DMS153 treated with DMSO at 0.1 percent for 48 hours (cell line): ENCODE measurements at regions not wholly inside any gene's neighbourhood (a gene's known extent, or its start where the extent isn't known, plus 50 kb on each side); places are given as distances from the start of the nearest gene placed in this dataset.
"Not testable (repeated sequence)": the region's sequence is repeated elsewhere in the genome, so short reads cannot be mapped to it uniquely, and the experiment has no call there.

ENCODE experiments used
- DNase-seq: peaks from one replicate; lab custom pipeline; 2025; ENCODE audit not compliant: unreplicated experiment; lab: John Stamatoyannopoulos, UW

DNA sequence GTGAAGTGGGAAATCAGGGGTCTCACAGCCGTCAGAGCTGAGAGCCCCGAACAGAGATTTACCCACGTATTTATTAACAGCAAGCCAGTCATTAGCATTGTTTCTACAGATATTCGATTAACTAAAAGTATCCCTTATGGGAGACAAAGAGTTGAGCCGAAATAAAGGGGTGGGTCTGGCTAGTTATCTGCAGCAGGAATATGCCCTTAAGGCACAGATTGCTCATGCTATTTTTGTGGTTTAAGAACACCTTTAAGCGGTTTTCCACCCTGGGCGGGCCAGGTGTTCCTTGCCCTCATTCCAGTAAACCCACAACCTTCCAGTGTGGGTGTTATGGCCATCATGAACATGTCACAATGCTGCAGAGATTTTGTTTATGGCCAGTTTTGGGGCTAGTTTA lies 1012.9 kb downstream of the DIPK2A start:
- DNase-seq: not testable (repeated sequence)

- no peak for DNase-seq
Observed at GRCh38 chr3:144989807-144990206, 1018.2 kb downstream of the DIPK2A start.

DNA sequence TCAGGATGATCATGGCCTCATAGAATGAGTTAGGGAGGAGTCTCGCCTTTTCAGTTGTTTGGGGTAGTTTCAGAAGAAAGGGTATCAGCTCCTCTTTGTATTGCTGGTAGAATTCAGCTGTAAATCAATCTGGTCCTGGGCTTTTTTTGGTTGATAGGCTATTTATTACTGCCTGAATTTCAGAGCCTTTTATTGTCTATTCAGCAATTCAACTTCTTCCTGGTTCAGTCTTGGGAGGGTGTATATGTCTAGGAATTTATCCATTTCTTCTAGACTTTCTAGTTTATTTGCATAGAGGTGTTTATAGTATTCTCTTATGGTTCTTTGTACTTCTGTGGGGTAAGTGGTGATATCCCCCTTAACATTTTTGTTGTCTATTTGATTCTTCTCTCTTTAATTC lies 1024.2 kb downstream of the DIPK2A start:
- no peak for DNase-seq

GRCh38 chr3:145005427-145005826 lies 1033.8 kb downstream of the DIPK2A start:
- DNase-seq: no peak

DNA sequence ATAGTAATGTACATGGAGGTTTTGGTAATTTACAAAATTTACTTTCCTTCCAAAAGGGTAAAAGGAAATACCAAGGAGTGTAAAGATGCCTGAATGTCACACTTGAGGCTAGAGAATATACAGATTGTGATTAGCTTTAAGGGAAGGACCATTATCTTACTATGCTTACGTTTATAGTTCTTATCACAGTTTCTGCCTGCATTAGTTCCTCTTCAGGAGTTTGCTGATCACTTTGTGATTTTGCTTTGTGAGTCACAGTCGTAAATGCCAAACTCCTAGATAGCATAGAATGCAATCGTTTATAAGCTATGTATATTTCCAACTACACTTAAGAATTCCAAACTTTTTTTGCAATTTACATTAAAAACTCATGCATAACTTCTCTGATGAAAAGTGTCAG lies 1034.6 kb downstream of the DIPK2A start:
- no peak for DNase-seq

DNA sequence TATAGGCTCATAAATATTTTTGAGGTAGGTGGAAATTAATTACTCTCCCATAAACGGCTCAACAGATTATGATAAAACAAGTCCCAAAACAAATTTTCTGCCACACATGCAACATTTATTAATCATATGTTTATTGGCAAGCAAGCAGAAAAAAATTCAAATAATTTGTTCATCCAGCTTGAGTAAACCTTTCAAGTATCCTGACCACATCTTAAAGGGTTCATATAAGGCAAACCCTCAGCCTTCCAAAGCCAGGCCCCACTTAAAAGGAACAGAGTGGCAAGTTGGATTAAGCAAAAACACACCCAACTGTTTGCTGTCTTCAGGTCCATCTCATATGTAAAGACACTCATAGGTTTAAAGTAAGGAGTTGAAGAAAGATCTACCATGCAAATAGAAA lies 1042.3 kb downstream of the DIPK2A start:
- no peak for DNase-seq

DNA sequence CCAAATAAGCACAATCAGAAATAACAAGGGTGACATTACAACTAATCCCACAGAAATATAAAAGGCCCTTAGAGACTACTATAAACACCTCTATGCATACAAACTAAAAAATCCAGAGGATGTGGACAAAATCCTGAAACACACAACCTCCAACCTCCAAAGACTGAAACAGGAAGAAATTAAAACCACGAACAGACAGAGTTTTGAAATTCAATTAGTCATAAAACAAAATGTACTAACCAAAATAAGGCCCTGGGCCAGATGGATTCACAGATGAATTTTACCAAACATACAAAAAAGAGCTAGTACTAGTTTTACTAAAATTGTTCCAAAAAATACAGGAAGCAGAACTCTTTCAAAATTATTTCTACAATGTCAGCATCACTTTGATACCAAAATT lies 1043.6 kb downstream of the DIPK2A start:
- no peak for DNase-seq

DNA sequence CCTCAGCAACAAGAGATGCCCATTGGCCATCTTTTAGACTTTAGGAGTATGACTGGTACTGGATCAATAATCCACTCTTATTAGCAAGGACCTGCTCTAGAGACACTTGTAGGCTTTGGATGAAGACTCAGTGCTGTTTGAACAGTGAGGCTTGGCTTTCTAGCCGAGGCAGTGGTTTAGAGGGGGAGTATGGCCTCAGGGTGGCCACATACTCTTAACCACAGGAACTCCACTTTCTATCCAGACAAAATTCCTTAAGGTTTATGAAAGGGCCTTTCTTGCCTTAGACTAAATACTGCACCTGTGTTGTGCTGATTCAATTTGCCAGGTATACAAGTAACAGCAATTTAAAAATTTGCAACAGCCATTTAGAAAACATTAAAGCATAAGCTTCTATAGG lies 1046.3 kb downstream of the DIPK2A start:
- no peak for DNase-seq

DNA sequence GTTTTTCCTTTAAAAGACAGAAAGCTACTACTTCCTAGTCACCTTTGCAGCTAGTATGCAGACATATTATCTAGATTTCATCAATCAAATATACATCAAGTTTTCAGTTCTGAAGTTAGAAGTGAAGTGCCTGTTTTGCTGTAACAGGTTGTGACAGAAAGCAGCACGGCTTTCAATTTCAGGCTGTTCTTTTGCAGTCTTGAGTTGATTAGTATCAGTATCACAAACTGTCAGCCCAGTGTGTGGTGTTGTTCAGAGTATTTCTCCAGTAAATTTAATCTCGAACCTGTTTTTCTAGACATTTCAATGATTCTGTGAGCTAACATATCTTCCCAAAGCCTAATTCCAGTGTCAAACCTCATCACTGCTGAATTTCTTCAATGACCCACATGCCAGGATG lies 1050.8 kb downstream of the DIPK2A start:
- DNase-seq: no peak

- no peak for DNase-seq
Observed at GRCh38 chr3:145024700-145025099, 1053.1 kb downstream of the DIPK2A start.

DNA sequence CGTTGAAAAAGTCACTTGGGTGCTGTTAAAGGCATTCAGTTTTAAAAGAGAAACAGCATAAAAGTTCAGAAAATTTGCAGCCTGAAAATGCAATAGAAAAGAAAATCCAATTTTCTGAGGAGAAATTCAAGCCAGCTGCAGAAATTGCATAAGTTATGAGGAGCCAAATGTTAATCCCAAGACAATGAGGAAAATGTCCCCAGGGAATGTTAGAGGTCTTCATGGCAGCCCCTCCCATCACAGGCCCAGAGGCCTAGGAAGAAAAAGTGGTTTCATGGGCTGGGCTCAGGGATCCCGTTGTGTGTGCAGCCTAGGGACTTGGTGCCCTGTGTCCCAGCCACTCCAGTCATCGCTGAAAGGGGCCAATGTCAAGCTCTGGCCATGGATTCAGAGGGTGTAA lies 1055.6 kb downstream of the DIPK2A start:
- DNase-seq: not testable (repeated sequence)

GRCh38 chr3:145032791-145033190 lies 1061.2 kb downstream of the DIPK2A start:
- no peak for DNase-seq

DNA sequence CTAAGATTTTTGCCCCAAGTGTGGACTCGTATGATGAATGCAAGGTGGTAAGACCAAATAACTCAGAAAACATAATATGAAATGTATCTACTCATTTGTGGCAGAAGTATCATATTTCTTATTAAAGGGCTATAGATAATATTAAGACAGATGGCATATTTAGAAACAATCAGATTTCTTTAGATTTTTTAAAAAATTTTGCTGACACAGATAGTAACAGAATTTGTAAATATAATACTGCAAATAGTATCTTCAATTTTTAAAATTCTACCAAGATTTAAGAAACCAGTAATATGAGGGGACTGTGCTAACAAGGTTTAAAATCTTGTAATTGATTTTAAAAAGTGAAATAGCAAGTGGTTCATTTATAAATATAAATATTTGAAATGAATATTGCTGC lies 1064.1 kb downstream of the DIPK2A start:
- DNase-seq: no peak

DNA sequence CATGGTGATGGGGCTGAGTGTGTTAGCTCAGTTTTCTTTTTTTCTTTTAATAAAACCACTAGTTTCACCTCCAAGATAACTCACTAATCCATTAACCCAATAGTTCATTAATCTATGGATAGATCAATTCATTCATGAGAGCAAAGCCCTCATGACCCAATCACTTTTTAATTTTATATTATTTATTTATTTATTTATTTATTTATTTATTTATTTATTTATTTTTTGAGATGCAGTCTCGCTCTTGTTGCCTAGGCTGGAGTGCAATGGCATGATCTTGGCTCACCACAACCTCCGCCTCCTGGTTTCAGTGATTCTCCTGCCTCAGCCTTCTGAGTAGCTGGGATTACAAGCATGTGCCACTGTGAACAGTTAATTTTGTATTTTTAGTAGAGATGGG lies 1082.4 kb downstream of the DIPK2A start:
- DNase-seq: not testable (repeated sequence)

DNA sequence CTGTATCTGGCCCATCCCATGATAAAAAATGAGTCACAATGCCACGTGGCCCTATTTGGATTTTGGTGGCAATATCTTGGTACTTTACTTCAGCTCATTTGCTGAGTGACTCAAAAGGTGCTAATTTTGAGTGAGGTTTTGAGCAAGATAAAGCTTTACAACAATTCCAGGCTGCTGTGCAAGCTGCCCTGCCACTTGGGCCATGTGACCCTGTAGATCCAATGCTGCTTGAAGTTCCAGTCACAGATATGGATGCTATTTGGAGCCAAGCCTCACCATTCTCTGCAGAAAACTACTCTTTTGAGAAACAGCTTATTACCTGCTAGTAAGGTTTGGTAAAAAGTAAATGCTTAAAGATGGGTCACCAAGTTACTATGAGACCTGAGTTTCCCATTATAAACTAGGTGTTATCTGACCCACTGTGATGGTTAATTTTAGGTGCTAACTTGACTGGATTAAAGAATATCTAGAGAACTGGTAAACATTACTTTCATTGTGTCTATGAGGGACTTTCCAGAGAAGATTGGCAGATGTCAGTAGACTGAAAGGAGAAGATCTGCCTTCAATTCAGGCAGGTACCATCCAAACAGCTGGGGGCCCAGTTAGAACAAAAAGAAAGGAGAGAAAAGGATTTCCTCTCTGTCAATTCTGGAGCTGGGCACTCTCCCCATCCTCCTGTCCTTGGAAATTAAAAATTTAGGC lies 1083.9 kb downstream of the DIPK2A start:
- DNase-seq: no peak

- DNase-seq: no peak
Observed at GRCh38 chr3:145058483-145058882, 1086.9 kb downstream of the DIPK2A start.

- no peak for DNase-seq
Observed at GRCh38 chr3:145063616-145064015, 1092.0 kb downstream of the DIPK2A start.

DNA sequence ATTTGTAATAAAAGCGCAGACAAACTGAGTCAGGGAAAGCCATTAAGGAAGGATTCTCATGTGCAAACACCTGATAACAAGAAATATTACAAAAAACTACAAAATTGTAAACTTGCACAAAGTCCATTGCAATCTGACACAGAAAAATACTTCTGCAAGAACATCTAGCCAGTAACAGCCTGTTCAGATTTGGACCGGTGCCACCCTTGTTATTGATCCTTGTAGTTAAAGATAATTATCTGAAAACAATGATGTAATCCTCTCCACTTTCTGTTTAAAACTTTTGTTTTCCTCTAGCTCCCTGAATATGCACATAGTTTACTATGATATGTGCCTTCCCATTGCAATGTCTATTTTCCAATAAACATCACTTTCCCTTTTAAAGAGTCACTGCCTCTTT lies 1090.2 kb downstream of the PLOD2 start:
- DNase-seq: no peak

- no peak for DNase-seq
Observed at GRCh38 chr3:145079436-145079835, 1081.5 kb downstream of the PLOD2 start.

DNA sequence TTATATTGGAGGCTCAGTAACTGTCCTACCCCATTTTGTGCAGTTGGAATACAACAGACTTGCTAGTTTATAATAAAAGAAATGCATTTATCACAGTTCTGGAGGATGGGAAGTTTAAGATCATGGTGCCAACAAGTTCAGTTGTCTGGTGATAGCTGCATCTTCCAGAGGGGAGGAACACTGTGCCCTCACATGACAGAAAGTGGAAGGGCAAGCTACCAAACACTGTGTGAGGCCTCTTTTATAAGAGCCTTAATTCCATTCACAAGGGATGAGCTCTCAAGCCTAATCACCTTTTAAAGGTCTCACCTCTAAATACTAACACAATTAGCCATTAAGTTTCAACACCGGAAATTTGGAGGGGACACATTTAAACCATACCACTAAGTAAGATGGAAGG lies 1073.9 kb downstream of the PLOD2 start:
- DNase-seq: no peak

DNA sequence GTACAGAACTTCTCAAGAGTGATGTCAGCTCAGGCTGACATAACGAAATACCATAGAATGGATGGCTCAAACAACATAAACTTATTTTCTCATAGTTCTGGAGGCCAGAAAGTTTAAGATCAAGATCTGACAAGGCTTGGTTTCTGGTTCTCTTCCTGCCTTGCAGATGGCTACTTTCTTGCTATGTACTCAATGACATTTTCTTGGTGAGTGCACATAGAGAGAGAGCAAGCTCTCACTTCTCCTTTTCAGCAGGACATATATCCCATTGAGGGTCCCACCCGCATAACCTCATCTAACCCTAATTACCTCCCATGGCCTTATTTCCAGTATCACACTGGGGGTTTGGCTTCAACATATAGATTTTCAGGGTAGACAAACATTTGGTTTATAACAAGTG lies 1072.1 kb downstream of the PLOD2 start:
- DNase-seq: no peak

DNA sequence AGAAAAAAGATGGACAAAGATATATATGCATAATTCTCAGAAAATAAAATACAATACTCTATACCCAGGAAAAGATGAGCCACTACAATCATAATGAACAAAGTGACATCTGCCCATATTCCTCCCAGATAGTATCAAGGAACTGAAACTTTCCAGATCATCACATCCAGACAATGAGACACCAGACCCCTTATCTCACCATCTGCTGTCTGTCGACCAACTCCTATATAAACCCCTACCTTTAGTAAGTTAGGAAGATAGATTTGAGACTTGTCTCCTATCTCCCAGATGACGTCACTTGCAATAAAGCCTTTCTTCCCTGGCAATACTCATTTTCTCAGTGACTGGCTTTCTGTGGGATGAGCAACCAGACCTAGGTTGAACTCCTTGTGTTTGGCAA lies 1071.6 kb downstream of the PLOD2 start:
- DNase-seq: no peak

- no peak for DNase-seq
Observed at GRCh38 chr3:145094355-145094941, 1066.5 kb downstream of the PLOD2 start.
